ENCODE measurements at regions not wholly inside any gene's neighbourhood (a gene's known extent, or its start where the extent isn't known, plus 50 kb on each side); places are given as distances from the start of the nearest gene placed in this dataset.

GRCh38 chr18:55073116-55073515 is 113.9 kb upstream of the CCDC68 start:
- Histone ChIP-seq H3K4me3 (replicated peaks; ENCODE audit: insufficient read depth, low read length) (no peak overlapping the region), H3K27ac (replicated peaks) (no peak overlapping the region), H3K27me3 (ENCODE audit: insufficient read depth, poor library complexity, severe bottlenecking) (no peaks in the 10 kb centered on the region)
- DNase-seq (ENCODE audit: low read depth in 1 of 2, low spot score in 1 of 2): no peak
- no peak for TF ChIP-seq GABPA (IDR thresholded peaks at IDR 0.05; ENCODE audit: low read depth)
- no peak for TF ChIP-seq REST (IDR thresholded peaks at IDR 0.05; ENCODE audit: insufficient replicate concordance, low read depth)
- TF ChIP-seq POLR2AphosphoS5 (IDR thresholded peaks at IDR 0.05; ENCODE audit: low read depth): no peak
- TF ChIP-seq CTCF (IDR thresholded peaks at IDR 0.05; ENCODE audit: insufficient read depth, low read length): no peak
- no peak for TF ChIP-seq SPI1 (IDR thresholded peaks at IDR 0.05; ENCODE audit: borderline replicate concordance, low read depth)

- H3K27ac ChIP-seq (replicated peaks): no peak overlapping the region
- H3K27me3 ChIP-seq (ENCODE audit: insufficient read depth, poor library complexity, severe bottlenecking): no peaks in the 10 kb centered on the region
- H3K4me3 ChIP-seq (replicated peaks; ENCODE audit: insufficient read depth, low read length): no peak overlapping the region
- TF ChIP-seq POLR2AphosphoS5 (IDR thresholded peaks at IDR 0.05; ENCODE audit: low read depth): no peak
- TF ChIP-seq CTCF (IDR thresholded peaks at IDR 0.05; ENCODE audit: insufficient read depth, low read length): no peak
- TF ChIP-seq REST (IDR thresholded peaks at IDR 0.05; ENCODE audit: insufficient replicate concordance, low read depth): no peak
- TF ChIP-seq GABPA (IDR thresholded peaks at IDR 0.05; ENCODE audit: low read depth): no peak
- TF ChIP-seq SPI1 (IDR thresholded peaks at IDR 0.05; ENCODE audit: borderline replicate concordance, low read depth): no peak
- no peak for DNase-seq (ENCODE audit: low read depth in 1 of 2, low spot score in 1 of 2)
Observed at GRCh38 chr18:55072698-55073097, 113.4 kb upstream of the CCDC68 start.

- DNase-seq (ENCODE audit: low read depth in 1 of 2, low spot score in 1 of 2): no peak
- H3K27ac ChIP-seq (replicated peaks): no peak overlapping the region
- no peaks in the 10 kb centered on the region for H3K27me3 ChIP-seq (ENCODE audit: insufficient read depth, poor library complexity, severe bottlenecking)
- TF ChIP-seq CTCF (IDR thresholded peaks at IDR 0.05; ENCODE audit: insufficient read depth, low read length): no peak
- TF ChIP-seq POLR2AphosphoS5 (IDR thresholded peaks at IDR 0.05; ENCODE audit: low read depth): no peak
- no peak for TF ChIP-seq REST (IDR thresholded peaks at IDR 0.05; ENCODE audit: insufficient replicate concordance, low read depth)
- TF ChIP-seq GABPA (IDR thresholded peaks at IDR 0.05; ENCODE audit: low read depth): no peak
- TF ChIP-seq SPI1 (IDR thresholded peaks at IDR 0.05; ENCODE audit: borderline replicate concordance, low read depth): no peak
- H3K4me3 ChIP-seq (replicated peaks; ENCODE audit: insufficient read depth, low read length): no peak overlapping the region
Observed at GRCh38 chr18:55072181-55072580, 112.9 kb upstream of the CCDC68 start.
